ENCODE measurements at regions not wholly inside any gene's neighbourhood (a gene's known extent, or its start where the extent isn't known, plus 50 kb on each side); places are given as distances from the start of the nearest gene placed in this dataset.

- TF ChIP-seq POLR2A (IDR thresholded peaks at IDR 0.05) (no peak), CTCF (IDR thresholded peaks at IDR 0.05 in 8 of 11, conservative IDR thresholded peaks at IDR 0.05 in 3 of 11) (no peak), POLR2AphosphoS5 (IDR thresholded peaks at IDR 0.05) (no peak)
- 56 to 79% (median 76%) methylated on average over 1 of the region's 1 CpG for WGBS, 5 donors
- no peak overlapping the region for H3K27ac ChIP-seq
- H3K36me3 ChIP-seq: no peaks in the 10 kb centered on the region
- H3K4me1 ChIP-seq: no peaks in the 10 kb centered on the region
- H3K4me3 ChIP-seq: no peak overlapping the region
- DNase-seq: no peak
- H3K27me3 ChIP-seq (replicated peaks in 1 of 7): no peaks in the 10 kb centered on the region
- intact Hi-C loops (cut with DNase I; ENCODE audit: low total_unique reads): no loop called here
- peaks cover 0 to 12% (median 0%) of the 10 kb centered on the region in 8 donors for H3K9me3 ChIP-seq
These were observed 140.9 kb upstream of the GAS1 start for GRCh38 chr9:87088192-87088591.

DNA sequence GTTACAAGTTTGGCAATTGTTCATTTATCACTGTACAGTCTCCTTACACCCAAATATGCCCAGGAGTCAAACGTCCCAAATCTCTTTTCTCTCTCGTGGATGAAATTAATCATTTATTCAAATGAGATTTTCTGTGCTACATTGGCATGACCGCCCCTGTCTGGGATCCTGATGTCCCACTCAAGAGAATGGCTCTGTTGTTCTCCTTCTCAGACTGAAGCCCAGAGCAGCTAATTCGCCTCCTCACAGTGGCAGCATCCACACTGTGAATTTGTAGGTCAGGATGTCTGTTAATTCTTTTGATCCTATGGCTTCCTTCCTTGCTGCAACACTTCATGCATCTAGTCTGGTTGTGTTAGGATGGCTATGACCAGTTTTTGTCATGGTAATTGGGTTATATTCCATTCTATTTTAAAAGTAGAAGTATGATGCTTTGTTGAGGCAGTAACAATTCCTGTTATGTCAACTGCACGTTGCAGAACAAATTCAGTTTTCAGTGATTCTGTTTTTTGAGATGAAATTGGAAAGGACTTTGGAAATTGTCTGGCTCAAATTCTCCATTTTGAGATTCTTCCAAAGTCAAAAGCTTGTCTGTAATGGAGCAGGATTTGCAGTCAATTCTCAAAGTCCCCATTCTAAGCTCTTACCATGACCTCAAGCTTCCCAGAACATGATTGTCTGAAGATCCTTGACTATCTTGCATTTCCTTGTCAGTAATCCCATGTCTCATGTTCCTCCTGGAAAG lies 141.5 kb upstream of the GAS1 start:
- DNase-seq: no peak
- no peak overlapping the region for H3K4me3 ChIP-seq
- no peaks in the 10 kb centered on the region for H3K4me1 ChIP-seq
- peaks cover 0 to 12% (median 1%) of the 10 kb centered on the region in 8 donors for H3K9me3 ChIP-seq
- H3K27ac ChIP-seq: no peak overlapping the region
- 74 to 83% (median 79%) methylated on average over 5 of the region's 5 CpGs for WGBS, 5 donors
- no peak for TF ChIP-seq POLR2A (IDR thresholded peaks at IDR 0.05)
- TF ChIP-seq POLR2AphosphoS5 (IDR thresholded peaks at IDR 0.05): no peak
- TF ChIP-seq CTCF (IDR thresholded peaks at IDR 0.05 in 8 of 11, conservative IDR thresholded peaks at IDR 0.05 in 3 of 11): no peak
- no peaks in the 10 kb centered on the region for H3K27me3 ChIP-seq (replicated peaks in 1 of 7)
- H3K36me3 ChIP-seq: no peaks in the 10 kb centered on the region
- intact Hi-C loops (cut with DNase I; ENCODE audit: low total_unique reads): no loop called here

- Histone ChIP-seq H3K27me3 (replicated peaks in 1 of 7) (no peaks in the 10 kb centered on the region), H3K36me3 (no peaks in the 10 kb centered on the region), H3K9me3 (peaks cover 0 to 12% (median 4%) of the 10 kb centered on the region in 8 donors), H3K4me3 (no peak overlapping the region), H3K27ac (no peak overlapping the region), H3K4me1 (no peaks in the 10 kb centered on the region)
- WGBS, 5 donors: 37 to 65% (median 46%) methylated on average over 2 of the region's 2 CpGs
- no peak for TF ChIP-seq CTCF (IDR thresholded peaks at IDR 0.05 in 8 of 11, conservative IDR thresholded peaks at IDR 0.05 in 3 of 11)
- no peak for TF ChIP-seq POLR2A (IDR thresholded peaks at IDR 0.05)
- no peak for TF ChIP-seq POLR2AphosphoS5 (IDR thresholded peaks at IDR 0.05)
- intact Hi-C loops (cut with DNase I; ENCODE audit: low total_unique reads): no loop called here
- no peak for DNase-seq
These were observed 142.2 kb upstream of the GAS1 start for GRCh38 chr9:87089506-87089905.

GRCh38 chr9:87089929-87090328 lies 142.6 kb upstream of the GAS1 start:
- no peak overlapping the region for H3K27ac ChIP-seq
- no peak for TF ChIP-seq POLR2AphosphoS5 (IDR thresholded peaks at IDR 0.05)
- TF ChIP-seq POLR2A (IDR thresholded peaks at IDR 0.05): no peak
- no peak for TF ChIP-seq CTCF (IDR thresholded peaks at IDR 0.05 in 8 of 11, conservative IDR thresholded peaks at IDR 0.05 in 3 of 11)
- DNase-seq: no peak
- no peaks in the 10 kb centered on the region for H3K27me3 ChIP-seq (replicated peaks in 1 of 7)
- no peaks in the 10 kb centered on the region for H3K4me1 ChIP-seq
- peaks cover 0 to 10% (median 4%) of the 10 kb centered on the region in 8 donors for H3K9me3 ChIP-seq
- no peak overlapping the region for H3K4me3 ChIP-seq
- intact Hi-C loops (cut with DNase I; ENCODE audit: low total_unique reads): no loop called here
- H3K36me3 ChIP-seq: no peaks in the 10 kb centered on the region
